LNCaP clone FGC (cell line): ENCODE measurements at regions not wholly inside any gene's neighbourhood (a gene's known extent, or its start where the extent isn't known, plus 50 kb on each side); places are given as distances from the start of the nearest gene placed in this dataset.

Source experiments
- DNase-seq: peaks from one replicate; pipeline ENCODE4 v3.0.0-alpha.2; 2011; ENCODE audit warnings: low read depth
- H3K4me3 ChIP-seq: 2 replicates; pipeline ENCODE4 v1.5.1; 2011; ENCODE audit warnings: mild to moderate bottlenecking, low read depth, low read length, control low read depth
- TF ChIP-seq, protein P1 (sequence below): IDR thresholded peaks from 2 replicates; pipeline ENCODE4 v1.5.1; 2012; ENCODE audit warnings: mild to moderate bottlenecking; ENCODE audit not compliant: control insufficient read depth, insufficient read depth; ENCODE audit errors: extremely low read depth

DNA sequence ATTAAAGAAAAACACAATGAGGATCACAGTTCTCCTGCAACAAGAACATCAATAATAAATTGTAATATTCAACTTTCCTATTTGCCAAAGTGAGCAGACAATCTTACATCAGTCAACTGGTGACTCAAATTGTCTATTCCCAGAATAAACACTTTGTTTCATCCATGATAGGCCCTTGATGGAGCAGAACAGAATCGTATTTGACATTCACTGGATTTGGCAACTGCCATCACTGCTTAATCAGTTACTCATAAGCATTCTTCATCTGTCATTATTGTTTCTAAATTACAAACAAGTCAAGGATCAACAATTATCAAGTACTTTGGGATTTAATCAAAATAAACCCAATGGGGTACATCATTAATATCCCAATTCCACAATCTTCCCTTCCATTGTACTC, 398.4 kb downstream of the GABRG2 start:
- DNase-seq = no peak
- no peak overlapping the region for H3K4me3 ChIP-seq
- TF ChIP-seq, protein P1, sequence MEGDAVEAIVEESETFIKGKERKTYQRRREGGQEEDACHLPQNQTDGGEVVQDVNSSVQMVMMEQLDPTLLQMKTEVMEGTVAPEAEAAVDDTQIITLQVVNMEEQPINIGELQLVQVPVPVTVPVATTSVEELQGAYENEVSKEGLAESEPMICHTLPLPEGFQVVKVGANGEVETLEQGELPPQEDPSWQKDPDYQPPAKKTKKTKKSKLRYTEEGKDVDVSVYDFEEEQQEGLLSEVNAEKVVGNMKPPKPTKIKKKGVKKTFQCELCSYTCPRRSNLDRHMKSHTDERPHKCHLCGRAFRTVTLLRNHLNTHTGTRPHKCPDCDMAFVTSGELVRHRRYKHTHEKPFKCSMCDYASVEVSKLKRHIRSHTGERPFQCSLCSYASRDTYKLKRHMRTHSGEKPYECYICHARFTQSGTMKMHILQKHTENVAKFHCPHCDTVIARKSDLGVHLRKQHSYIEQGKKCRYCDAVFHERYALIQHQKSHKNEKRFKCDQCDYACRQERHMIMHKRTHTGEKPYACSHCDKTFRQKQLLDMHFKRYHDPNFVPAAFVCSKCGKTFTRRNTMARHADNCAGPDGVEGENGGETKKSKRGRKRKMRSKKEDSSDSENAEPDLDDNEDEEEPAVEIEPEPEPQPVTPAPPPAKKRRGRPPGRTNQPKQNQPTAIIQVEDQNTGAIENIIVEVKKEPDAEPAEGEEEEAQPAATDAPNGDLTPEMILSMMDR = no peak

DNA sequence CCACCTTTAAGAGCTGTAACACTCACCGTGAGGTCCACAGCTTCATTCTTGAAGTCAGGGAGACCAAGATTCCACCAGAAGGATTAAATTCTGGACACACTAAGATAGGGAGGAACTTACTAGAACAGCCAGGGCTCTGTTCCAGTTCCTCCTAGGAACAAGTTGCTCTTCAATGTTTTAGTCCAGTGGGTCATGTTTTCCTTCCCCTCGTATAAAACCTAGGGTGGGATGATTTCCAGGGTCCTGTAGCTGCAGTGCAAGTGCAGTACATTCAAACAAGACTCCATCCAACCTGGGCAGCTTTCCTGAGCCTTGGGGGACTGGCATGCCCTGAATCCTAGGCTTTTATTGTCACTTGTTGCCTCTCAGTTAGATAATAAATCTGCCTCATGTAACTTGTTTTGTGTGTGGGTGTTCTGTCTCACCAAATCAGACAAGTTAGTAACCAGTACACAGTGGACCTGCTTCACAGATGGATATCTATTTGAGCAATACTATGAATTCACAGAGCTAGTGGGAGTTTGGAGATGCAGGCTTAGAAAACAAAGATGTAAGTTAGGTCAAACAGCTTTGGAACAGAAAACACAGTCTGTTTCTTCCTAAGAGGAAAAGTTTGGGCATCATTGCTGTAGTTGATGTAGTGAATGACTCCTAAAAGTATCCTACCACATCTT, 405.6 kb downstream of the GABRG2 start:
- TF ChIP-seq, protein P1 = no peak
- no peak overlapping the region for H3K4me3 ChIP-seq
- no peak for DNase-seq

DNA sequence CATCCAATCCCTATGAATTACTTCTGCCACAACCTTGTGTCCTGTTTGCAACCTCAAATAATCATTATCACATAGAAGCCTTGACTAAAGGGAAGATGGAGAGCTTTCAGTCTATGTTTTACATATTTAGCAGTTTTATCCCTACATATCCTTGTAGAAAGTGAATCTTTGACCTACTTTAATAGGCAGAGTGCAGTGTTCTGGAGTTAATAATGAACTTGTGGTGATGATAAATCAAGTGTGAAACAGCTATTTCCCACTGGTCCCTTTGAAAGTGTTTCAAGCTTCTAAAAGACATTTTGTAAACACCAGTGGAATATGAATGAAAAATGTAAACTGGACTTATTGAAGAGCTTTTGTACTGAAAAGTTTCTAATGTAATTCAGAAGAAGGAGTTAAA, 406.7 kb downstream of the GABRG2 start:
- TF ChIP-seq, protein P1 = no peak

DNA sequence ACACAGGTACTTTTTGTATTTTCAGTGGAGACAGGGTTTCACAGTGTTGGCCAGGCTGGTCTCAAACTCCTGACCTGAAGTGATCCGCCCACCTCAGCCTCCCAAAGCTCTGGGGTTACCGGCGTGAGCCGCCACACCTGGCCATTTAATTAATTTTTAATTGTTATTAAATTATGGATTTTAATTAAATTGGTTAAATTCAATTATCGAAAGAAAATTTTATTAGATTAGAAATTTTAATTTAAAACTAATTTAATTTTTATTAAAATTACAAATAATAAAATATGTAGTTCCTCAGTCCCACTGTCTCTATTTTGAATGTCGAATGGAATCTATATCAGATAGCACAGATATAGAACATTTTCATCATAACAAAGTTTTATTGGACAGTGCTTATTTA, 416.5 kb downstream of the GABRG2 start:
- TF ChIP-seq, protein P1 = no peak
- no peak overlapping the region for H3K4me3 ChIP-seq
- no peak for DNase-seq

More for the DNA sequence above, 406.7 kb downstream of the GABRG2 start:
- H3K4me3 ChIP-seq = no peak overlapping the region
- DNase-seq = no peak

DNA sequence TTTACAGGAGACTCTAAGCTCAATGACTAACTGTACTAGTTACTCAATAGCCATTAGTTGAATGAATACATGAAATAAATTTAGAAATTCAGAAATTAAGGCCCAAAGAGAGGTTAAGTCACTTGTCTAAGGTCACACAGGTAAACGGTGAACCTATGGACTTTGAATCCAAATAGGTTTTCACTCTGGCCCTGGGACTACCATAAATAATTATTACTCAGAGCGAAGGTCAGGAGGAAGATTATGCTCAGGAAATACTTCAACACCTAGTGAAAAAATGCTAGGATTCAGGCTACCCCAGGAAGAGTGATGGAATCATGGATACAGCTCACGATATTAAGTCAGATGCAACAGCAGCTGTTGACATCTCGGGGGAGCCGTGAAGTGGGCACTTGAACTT, 417.4 kb downstream of the GABRG2 start:
- H3K4me3 ChIP-seq = no peak overlapping the region
- DNase-seq = no peak
- TF ChIP-seq, protein P1 = no peak

DNA sequence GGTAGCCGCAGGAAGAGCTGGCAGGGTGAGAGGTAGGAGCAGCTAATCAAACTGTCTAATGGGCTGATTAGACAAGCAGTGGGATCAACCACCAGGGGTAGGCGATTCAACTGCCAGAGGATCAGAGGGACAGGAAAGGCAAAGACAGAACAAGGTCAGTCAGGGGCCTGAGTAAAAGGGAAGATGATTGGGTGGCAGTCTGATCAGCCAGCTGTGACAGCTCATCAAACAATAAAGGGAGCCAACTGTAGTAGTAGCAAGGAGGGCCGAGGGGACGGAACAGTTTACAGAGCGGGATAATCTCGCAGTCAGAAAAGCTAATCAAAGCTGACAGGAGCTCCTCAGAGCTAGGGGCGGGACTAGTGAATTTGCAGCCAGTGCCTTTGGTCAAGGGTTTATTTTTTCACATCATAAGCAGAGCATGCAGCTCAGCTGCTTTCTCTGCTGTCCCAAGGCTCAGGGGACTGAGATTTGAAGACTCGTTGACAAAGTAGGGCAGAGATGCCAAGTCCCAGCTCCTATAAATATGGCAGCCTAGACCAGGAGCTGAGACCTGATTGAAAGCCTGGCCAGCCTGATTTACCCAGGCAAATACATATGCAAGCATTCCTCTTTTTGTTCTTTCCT, 418.2 kb downstream of the GABRG2 start:
- TF ChIP-seq, protein P1 = no peak
- H3K4me3 ChIP-seq = no peak overlapping the region
- DNase-seq = no peak
